ENCODE measurements at regions not wholly inside any gene's neighbourhood (a gene's known extent, or its start where the extent isn't known, plus 50 kb on each side); places are given as distances from the start of the nearest gene placed in this dataset.

DNA sequence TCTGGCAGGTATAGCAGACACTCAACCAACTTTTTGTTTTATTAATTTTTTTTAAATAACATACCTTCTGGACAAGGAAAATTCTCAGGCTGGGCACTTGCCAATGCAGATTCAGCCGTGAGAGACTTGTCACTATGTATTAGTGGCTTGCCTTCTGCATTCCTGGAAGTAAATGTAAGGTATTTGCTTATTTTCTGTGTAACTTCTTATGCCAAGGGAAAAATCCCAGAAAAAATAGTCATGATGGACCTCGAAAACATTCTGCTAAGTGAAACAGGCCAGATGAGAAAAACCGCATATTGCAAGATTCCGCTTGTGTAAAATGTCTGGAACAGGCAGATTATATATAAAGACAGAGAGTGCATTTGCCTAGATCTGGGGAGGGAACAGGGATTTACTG, 260.3 kb upstream of the DAPK1 start:
- no peak overlapping the region for H3K4me3 Mint-ChIP-seq
- H3K4me3 ChIP-seq (ENCODE audit: low read length), result no peak overlapping the region
- TF ChIP-seq, protein P1, sequence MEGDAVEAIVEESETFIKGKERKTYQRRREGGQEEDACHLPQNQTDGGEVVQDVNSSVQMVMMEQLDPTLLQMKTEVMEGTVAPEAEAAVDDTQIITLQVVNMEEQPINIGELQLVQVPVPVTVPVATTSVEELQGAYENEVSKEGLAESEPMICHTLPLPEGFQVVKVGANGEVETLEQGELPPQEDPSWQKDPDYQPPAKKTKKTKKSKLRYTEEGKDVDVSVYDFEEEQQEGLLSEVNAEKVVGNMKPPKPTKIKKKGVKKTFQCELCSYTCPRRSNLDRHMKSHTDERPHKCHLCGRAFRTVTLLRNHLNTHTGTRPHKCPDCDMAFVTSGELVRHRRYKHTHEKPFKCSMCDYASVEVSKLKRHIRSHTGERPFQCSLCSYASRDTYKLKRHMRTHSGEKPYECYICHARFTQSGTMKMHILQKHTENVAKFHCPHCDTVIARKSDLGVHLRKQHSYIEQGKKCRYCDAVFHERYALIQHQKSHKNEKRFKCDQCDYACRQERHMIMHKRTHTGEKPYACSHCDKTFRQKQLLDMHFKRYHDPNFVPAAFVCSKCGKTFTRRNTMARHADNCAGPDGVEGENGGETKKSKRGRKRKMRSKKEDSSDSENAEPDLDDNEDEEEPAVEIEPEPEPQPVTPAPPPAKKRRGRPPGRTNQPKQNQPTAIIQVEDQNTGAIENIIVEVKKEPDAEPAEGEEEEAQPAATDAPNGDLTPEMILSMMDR (IDR thresholded peaks at IDR 0.05), result no peak
- H3K27me3 ChIP-seq (ENCODE audit: control insufficient read depth, insufficient read depth, low read length), result no peaks in the 10 kb centered on the region
- DNase-seq, result no peak
- no peaks in the 10 kb centered on the region for H3K9me3 ChIP-seq (ENCODE audit: control insufficient read depth, insufficient read depth, low read length)
- no peaks in the 10 kb centered on the region for H3K4me1 Mint-ChIP-seq
- H3K4me1 ChIP-seq (ENCODE audit: control insufficient read depth, insufficient read depth, low read length), result no peaks in the 10 kb centered on the region
- no peak overlapping the region for H3K27ac ChIP-seq (ENCODE audit: low read length)
- H3K9me3 Mint-ChIP-seq, result no peaks in the 10 kb centered on the region
- WGBS (ENCODE audit: insufficient coverage), result 91% methylated on average over 4 of the region's 4 CpGs
- H3K36me3 ChIP-seq (ENCODE audit: control insufficient read depth, insufficient read depth, low read length), result no peaks in the 10 kb centered on the region
- intact Hi-C loops (cut with micrococcal nuclease), result no loop called here
- peaks cover 6 to 32% of the 10 kb centered on the region in 2 donors for H3K27me3 Mint-ChIP-seq (ENCODE audit: low read depth in 2 of 2)
- no peak overlapping the region for H3K27ac Mint-ChIP-seq
- H3K36me3 Mint-ChIP-seq, result no peaks in the 10 kb centered on the region
- no peak for ATAC-seq

DNA sequence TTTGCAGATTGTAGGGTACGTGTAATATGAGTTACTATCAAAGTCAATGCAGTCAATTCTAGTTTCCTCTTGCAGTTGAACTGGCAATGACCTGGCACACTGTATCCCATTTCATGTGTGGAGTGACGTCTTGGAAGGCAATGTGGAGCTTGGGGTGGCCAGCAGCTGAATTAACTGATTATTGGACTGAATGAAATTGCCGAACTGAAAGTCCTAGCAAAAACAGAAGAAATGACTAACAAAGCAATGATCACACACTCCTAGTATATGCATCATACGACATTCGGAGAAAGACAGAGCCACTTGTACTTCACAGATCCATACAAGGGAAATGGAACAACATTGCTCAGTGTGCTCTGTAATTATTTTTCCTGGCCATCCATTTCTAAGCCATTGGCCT, 259.1 kb upstream of the DAPK1 start:
- 94% methylated on average over 5 of the region's 5 CpGs for WGBS (ENCODE audit: insufficient coverage)
- ATAC-seq, result no peak
- H3K27me3 Mint-ChIP-seq (ENCODE audit: low read depth in 2 of 2), result peaks cover 3 to 44% of the 10 kb centered on the region in 2 donors

DNA sequence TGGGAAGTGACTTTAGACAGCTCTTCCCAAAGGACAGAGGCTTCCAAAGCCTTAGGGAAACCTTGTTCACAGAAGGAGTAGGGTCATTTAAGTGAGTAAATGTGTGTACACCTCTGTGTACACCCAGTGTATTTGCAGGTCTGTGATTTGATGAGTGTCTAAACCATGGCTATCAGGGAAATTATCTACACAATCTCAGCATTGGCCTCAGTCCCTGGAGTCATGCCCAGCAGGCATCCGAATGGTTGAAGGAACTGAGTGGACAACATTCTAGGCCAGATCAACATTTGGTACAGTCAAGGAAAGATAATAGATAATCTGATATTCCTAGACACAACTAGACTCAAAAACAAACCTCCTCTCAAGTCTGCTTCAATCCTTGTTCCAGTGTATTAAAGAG, 258.4 kb upstream of the DAPK1 start:
- H3K4me1 Mint-ChIP-seq, result no peaks in the 10 kb centered on the region
- peaks cover 2 to 45% of the 10 kb centered on the region in 2 donors for H3K27me3 Mint-ChIP-seq (ENCODE audit: low read depth in 2 of 2)
- DNase-seq (no peak), ATAC-seq (no peak)
- Histone ChIP-seq H3K9me3 (ENCODE audit: control insufficient read depth, insufficient read depth, low read length) (no peaks in the 10 kb centered on the region), H3K36me3 (ENCODE audit: control insufficient read depth, insufficient read depth, low read length) (no peaks in the 10 kb centered on the region), H3K27me3 (ENCODE audit: control insufficient read depth, insufficient read depth, low read length) (peaks cover 4% of the 10 kb centered on the region), H3K27ac (ENCODE audit: low read length) (no peak overlapping the region), H3K4me1 (ENCODE audit: control insufficient read depth, insufficient read depth, low read length) (no peaks in the 10 kb centered on the region), H3K4me3 (ENCODE audit: low read length) (no peak overlapping the region)
- intact Hi-C loops (cut with micrococcal nuclease), result no loop called here
- no peak overlapping the region for H3K27ac Mint-ChIP-seq
- H3K9me3 Mint-ChIP-seq, result no peaks in the 10 kb centered on the region
- TF ChIP-seq, protein P1 (IDR thresholded peaks at IDR 0.05), result no peak
- WGBS (ENCODE audit: insufficient coverage), result 88% methylated on average over 1 of the region's 1 CpG
- no peaks in the 10 kb centered on the region for H3K36me3 Mint-ChIP-seq
- no peak overlapping the region for H3K4me3 Mint-ChIP-seq

More for the DNA sequence above, 259.1 kb upstream of the DAPK1 start:
- Histone ChIP-seq H3K27me3 (ENCODE audit: control insufficient read depth, insufficient read depth, low read length) (peaks cover 4% of the 10 kb centered on the region), H3K9me3 (ENCODE audit: control insufficient read depth, insufficient read depth, low read length) (no peaks in the 10 kb centered on the region), H3K4me1 (ENCODE audit: control insufficient read depth, insufficient read depth, low read length) (no peaks in the 10 kb centered on the region), H3K27ac (ENCODE audit: low read length) (no peak overlapping the region), H3K4me3 (ENCODE audit: low read length) (no peak overlapping the region), H3K36me3 (ENCODE audit: control insufficient read depth, insufficient read depth, low read length) (no peaks in the 10 kb centered on the region)
- TF ChIP-seq, protein P1 (IDR thresholded peaks at IDR 0.05), result no peak
- H3K4me1 Mint-ChIP-seq, result no peaks in the 10 kb centered on the region
- no peak overlapping the region for H3K4me3 Mint-ChIP-seq
- no peaks in the 10 kb centered on the region for H3K36me3 Mint-ChIP-seq
- no peaks in the 10 kb centered on the region for H3K9me3 Mint-ChIP-seq
- no peak overlapping the region for H3K27ac Mint-ChIP-seq
- intact Hi-C loops (cut with micrococcal nuclease), result no loop called here
- DNase-seq, result no peak

DNA sequence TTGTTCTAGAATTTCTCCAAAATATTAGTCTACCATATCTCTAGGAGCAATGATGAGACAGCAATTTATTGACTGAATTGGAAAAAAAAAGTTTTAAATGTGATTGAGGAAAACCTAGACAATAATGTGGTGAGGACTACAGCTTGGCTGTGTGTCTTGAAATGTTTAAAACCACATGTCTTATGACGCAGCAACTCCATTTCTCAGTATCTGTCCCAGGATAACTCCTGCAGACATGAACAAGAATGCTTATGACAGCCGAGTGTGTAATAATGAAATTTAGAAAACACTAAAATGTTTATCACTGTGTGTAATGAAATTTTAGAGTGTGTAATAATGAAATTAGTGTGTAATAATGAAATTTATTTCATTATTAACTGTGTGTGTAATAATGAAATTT, 254.1 kb upstream of the DAPK1 start:
- 82% methylated on average over 2 of the region's 2 CpGs for WGBS (ENCODE audit: insufficient coverage)
- intact Hi-C loops (cut with micrococcal nuclease), result no loop called here

More for the DNA sequence above, 254.1 kb upstream of the DAPK1 start:
- no peaks in the 10 kb centered on the region for H3K36me3 Mint-ChIP-seq
- Histone ChIP-seq H3K9me3 (ENCODE audit: control insufficient read depth, insufficient read depth, low read length) (no peaks in the 10 kb centered on the region), H3K27me3 (ENCODE audit: control insufficient read depth, insufficient read depth, low read length) (peaks cover 4% of the 10 kb centered on the region), H3K27ac (ENCODE audit: low read length) (no peak overlapping the region), H3K36me3 (ENCODE audit: control insufficient read depth, insufficient read depth, low read length) (no peaks in the 10 kb centered on the region), H3K4me3 (ENCODE audit: low read length) (no peak overlapping the region), H3K4me1 (ENCODE audit: control insufficient read depth, insufficient read depth, low read length) (no peaks in the 10 kb centered on the region)
- TF ChIP-seq, protein P1 (IDR thresholded peaks at IDR 0.05), result no peak
- H3K27me3 Mint-ChIP-seq (ENCODE audit: low read depth in 2 of 2), result peaks cover 10 to 58% of the 10 kb centered on the region in 2 donors
- no peaks in the 10 kb centered on the region for H3K9me3 Mint-ChIP-seq
- no peaks in the 10 kb centered on the region for H3K4me1 Mint-ChIP-seq
- ATAC-seq, result no peak
- H3K4me3 Mint-ChIP-seq, result no peak overlapping the region
- H3K27ac Mint-ChIP-seq, result no peak overlapping the region
- DNase-seq, result no peak
